Cerebellar cortex (tissue), 1 donor: ENCODE measurements at regions not wholly inside any gene's neighbourhood (a gene's known extent, or its start where the extent isn't known, plus 50 kb on each side); places are given as distances from the start of the nearest gene placed in this dataset.

Source experiments
- DNase-seq: peaks from one replicate; pipeline ENCODE4 v3.0.0-alpha.2; 2015; ENCODE audit warnings: low spot score

GRCh38 chr5:88544136-88544645 lies 275.5 kb upstream of the TMEM161B start:
- DNase-seq = peak; percentile 29

- DNase-seq = no peak
Observed at GRCh38 chr5:88542786-88543185, 274.1 kb upstream of the TMEM161B start.

GRCh38 chr5:88540471-88541115 lies 271.9 kb upstream of the TMEM161B start:
- peak; percentile 22 for DNase-seq

- peak; percentile 25 for DNase-seq
Observed at GRCh38 chr5:88539693-88540365, 271.2 kb upstream of the TMEM161B start.

GRCh38 chr5:88539026-88539425 lies 270.4 kb upstream of the TMEM161B start:
- no peak for DNase-seq

- no peak for DNase-seq
Observed at GRCh38 chr5:88536146-88536545, 267.5 kb upstream of the TMEM161B start.

- no peak for DNase-seq
Observed at GRCh38 chr5:88524941-88525340, 256.3 kb upstream of the TMEM161B start.

GRCh38 chr5:88519066-88519465 lies 250.4 kb upstream of the TMEM161B start:
- no peak for DNase-seq

GRCh38 chr5:88518131-88519016 lies 249.7 kb upstream of the TMEM161B start:
- no peak for DNase-seq

- no peak for DNase-seq
Observed at GRCh38 chr5:88515881-88516819, 247.5 kb upstream of the TMEM161B start.

GRCh38 chr5:88515068-88515467 lies 246.4 kb upstream of the TMEM161B start:
- no peak for DNase-seq

GRCh38 chr5:88509403-88509802 lies 240.8 kb upstream of the TMEM161B start:
- no peak for DNase-seq

- no peak for DNase-seq
Observed at GRCh38 chr5:88507261-88507660, 238.6 kb upstream of the TMEM161B start.

- peak; percentile 50 for DNase-seq
Observed at GRCh38 chr5:88503406-88503805, 234.8 kb upstream of the TMEM161B start.

- peak; percentile 76 for DNase-seq
Observed at GRCh38 chr5:88503041-88503345, 234.3 kb upstream of the TMEM161B start.

GRCh38 chr5:88502179-88503040 lies 233.8 kb upstream of the TMEM161B start:
- peak; percentile 53 for DNase-seq

- no peak for DNase-seq
Observed at GRCh38 chr5:88495810-88496209, 227.2 kb upstream of the TMEM161B start.

- no peak for DNase-seq
Observed at GRCh38 chr5:88490874-88491273, 222.2 kb upstream of the TMEM161B start.

GRCh38 chr5:88489364-88489763 lies 220.7 kb upstream of the TMEM161B start:
- no peak for DNase-seq

- DNase-seq = no peak
Observed at GRCh38 chr5:88488561-88488960, 219.9 kb upstream of the TMEM161B start.

GRCh38 chr5:88488130-88488529 lies 219.5 kb upstream of the TMEM161B start:
- DNase-seq = no peak
